ENCODE measurements at regions not wholly inside any gene's neighbourhood (a gene's known extent, or its start where the extent isn't known, plus 50 kb on each side); places are given as distances from the start of the nearest gene placed in this dataset.

- no peak overlapping the region for H3K4me3 Mint-ChIP-seq
- ATAC-seq (no peak), DNase-seq (no peak)
- peaks cover 14% of the 10 kb centered on the region for H3K27me3 Mint-ChIP-seq
- peaks cover 2% of the 10 kb centered on the region for H3K4me1 Mint-ChIP-seq
- H3K9me3 Mint-ChIP-seq: no peaks in the 10 kb centered on the region
- no peak overlapping the region for H3K27ac Mint-ChIP-seq
Measured at GRCh38 chr16:51757124-51757470, 606.0 kb upstream of the SALL1 start.

GRCh38 chr16:51756447-51757123 lies 605.5 kb upstream of the SALL1 start:
- DNase-seq (no peak), ATAC-seq (no peak)
- H3K4me3 Mint-ChIP-seq: no peak overlapping the region
- H3K9me3 Mint-ChIP-seq: no peaks in the 10 kb centered on the region
- no peak overlapping the region for H3K27ac Mint-ChIP-seq
- H3K27me3 Mint-ChIP-seq: peaks cover 10% of the 10 kb centered on the region
- H3K4me1 Mint-ChIP-seq: no peaks in the 10 kb centered on the region

- Mint-ChIP-seq H3K4me3 (no peak overlapping the region), H3K9me3 (no peaks in the 10 kb centered on the region), H3K27ac (no peak overlapping the region), H3K27me3 (peaks cover 10% of the 10 kb centered on the region), H3K4me1 (no peaks in the 10 kb centered on the region)
- no peak for DNase-seq
- no peak for ATAC-seq
Measured at GRCh38 chr16:51755577-51756355, 604.7 kb upstream of the SALL1 start.

- DNase-seq: no peak
- Mint-ChIP-seq H3K9me3 (no peaks in the 10 kb centered on the region), H3K27me3 (peaks cover 10% of the 10 kb centered on the region), H3K4me3 (no peak overlapping the region), H3K4me1 (no peaks in the 10 kb centered on the region), H3K27ac (no peak overlapping the region)
- no peak for ATAC-seq
Measured at GRCh38 chr16:51755039-51755501, 604.0 kb upstream of the SALL1 start.

- no peak overlapping the region for H3K4me3 Mint-ChIP-seq
- DNase-seq: no peak
- H3K27me3 Mint-ChIP-seq: peaks cover 10% of the 10 kb centered on the region
- no peak overlapping the region for H3K27ac Mint-ChIP-seq
- no peak for ATAC-seq
- H3K4me1 Mint-ChIP-seq: no peaks in the 10 kb centered on the region
- no peaks in the 10 kb centered on the region for H3K9me3 Mint-ChIP-seq
Measured at GRCh38 chr16:51753467-51754127, 602.5 kb upstream of the SALL1 start.

GRCh38 chr16:51752438-51752995 lies 601.4 kb upstream of the SALL1 start:
- H3K4me1 Mint-ChIP-seq: no peaks in the 10 kb centered on the region
- no peaks in the 10 kb centered on the region for H3K9me3 Mint-ChIP-seq
- peaks cover 10% of the 10 kb centered on the region for H3K27me3 Mint-ChIP-seq

GRCh38 chr16:51747329-51747728 lies 596.3 kb upstream of the SALL1 start:
- ATAC-seq (no peak), DNase-seq (no peak)
- no peaks in the 10 kb centered on the region for H3K27me3 Mint-ChIP-seq
- H3K4me1 Mint-ChIP-seq: no peaks in the 10 kb centered on the region
- no peaks in the 10 kb centered on the region for H3K9me3 Mint-ChIP-seq
- H3K27ac Mint-ChIP-seq: no peak overlapping the region
- H3K4me3 Mint-ChIP-seq: no peak overlapping the region

More at GRCh38 chr16:51752438-51752995, 601.4 kb upstream of the SALL1 start:
- no peak overlapping the region for H3K4me3 Mint-ChIP-seq
- H3K27ac Mint-ChIP-seq: no peak overlapping the region
- ATAC-seq: no peak
- no peak for DNase-seq

- no peak for ATAC-seq
- DNase-seq: no peak
- H3K4me1 Mint-ChIP-seq: no peaks in the 10 kb centered on the region
Measured at GRCh38 chr16:51734220-51734619, 583.1 kb upstream of the SALL1 start.

GRCh38 chr16:51733181-51733580 lies 582.1 kb upstream of the SALL1 start:
- Mint-ChIP-seq H3K27ac (no peak overlapping the region), H3K4me1 (no peaks in the 10 kb centered on the region), H3K4me3 (no peak overlapping the region), H3K9me3 (peaks cover 0 to 7% of the 10 kb centered on the region in 2 donors), H3K27me3 (no peaks in the 10 kb centered on the region)
- no peak for DNase-seq
- ATAC-seq: no peak

More at GRCh38 chr16:51734220-51734619, 583.1 kb upstream of the SALL1 start:
- Mint-ChIP-seq H3K4me3 (no peak overlapping the region), H3K9me3 (peaks cover 0 to 15% of the 10 kb centered on the region in 2 donors), H3K27me3 (no peaks in the 10 kb centered on the region), H3K27ac (no peak overlapping the region)

GRCh38 chr16:51731160-51731559 lies 580.1 kb upstream of the SALL1 start:
- no peaks in the 10 kb centered on the region for H3K4me1 Mint-ChIP-seq
- H3K9me3 Mint-ChIP-seq: peaks cover 1 to 7% of the 10 kb centered on the region in 2 donors
- ATAC-seq (no peak), DNase-seq (no peak)
- H3K27ac Mint-ChIP-seq: no peak overlapping the region
- no peaks in the 10 kb centered on the region for H3K27me3 Mint-ChIP-seq
- no peak overlapping the region for H3K4me3 Mint-ChIP-seq

- no peaks in the 10 kb centered on the region for H3K27me3 Mint-ChIP-seq
- no peak for DNase-seq
- H3K27ac Mint-ChIP-seq: no peak overlapping the region
- H3K4me1 Mint-ChIP-seq: no peaks in the 10 kb centered on the region
- no peak for ATAC-seq
- peaks cover 0 to 4% of the 10 kb centered on the region in 2 donors for H3K9me3 Mint-ChIP-seq
- no peak overlapping the region for H3K4me3 Mint-ChIP-seq
Measured at GRCh38 chr16:51723036-51723724, 572.1 kb upstream of the SALL1 start.

GRCh38 chr16:51722467-51722866 lies 571.4 kb upstream of the SALL1 start:
- DNase-seq (no peak), ATAC-seq (no peak)
- Mint-ChIP-seq H3K9me3 (peaks cover 0 to 4% of the 10 kb centered on the region in 2 donors), H3K4me3 (no peak overlapping the region), H3K27me3 (no peaks in the 10 kb centered on the region), H3K27ac (no peak overlapping the region), H3K4me1 (no peaks in the 10 kb centered on the region)

GRCh38 chr16:51719376-51719775 lies 568.3 kb upstream of the SALL1 start:
- ATAC-seq: no peak
- no peak overlapping the region for H3K27ac Mint-ChIP-seq
- no peak for DNase-seq
- no peak overlapping the region for H3K4me3 Mint-ChIP-seq
- H3K27me3 Mint-ChIP-seq: no peaks in the 10 kb centered on the region
- no peaks in the 10 kb centered on the region for H3K9me3 Mint-ChIP-seq
- no peaks in the 10 kb centered on the region for H3K4me1 Mint-ChIP-seq

GRCh38 chr16:51716195-51716594 lies 565.1 kb upstream of the SALL1 start:
- no peaks in the 10 kb centered on the region for H3K27me3 Mint-ChIP-seq
- no peaks in the 10 kb centered on the region for H3K4me1 Mint-ChIP-seq
- H3K4me3 Mint-ChIP-seq: no peak overlapping the region
- no peak for DNase-seq
- H3K9me3 Mint-ChIP-seq: peaks cover 4 to 16% of the 10 kb centered on the region in 2 donors
- H3K27ac Mint-ChIP-seq: no peak overlapping the region
- ATAC-seq: no peak

- no peak for ATAC-seq
- H3K27ac Mint-ChIP-seq: no peak overlapping the region
- no peaks in the 10 kb centered on the region for H3K27me3 Mint-ChIP-seq
- peaks cover 4 to 24% of the 10 kb centered on the region in 2 donors for H3K9me3 Mint-ChIP-seq
- no peak for DNase-seq
- no peak overlapping the region for H3K4me3 Mint-ChIP-seq
- no peaks in the 10 kb centered on the region for H3K4me1 Mint-ChIP-seq
Measured at GRCh38 chr16:51713502-51713901, 562.4 kb upstream of the SALL1 start.

Measured in stimulated activated naive CD8-positive, alpha-beta T cell treated with anti-CD3 and anti-CD28 coated beads, Interleukin-15, amount 100 ng/mL, for 72 hours (primary cell).